PC-3 (cell line): ENCODE measurements at regions not wholly inside any gene's neighbourhood (a gene's known extent, or its start where the extent isn't known, plus 50 kb on each side); places are given as distances from the start of the nearest gene placed in this dataset.

Experiments
- ATAC-seq: fragments of 200-7000 bp; cut with Tn5 transposase; 2 replicates; pipeline ENCODE4 v1.9.1; 2020; ENCODE audit warnings: mild to moderate bottlenecking, moderate library complexity
- BruUV-seq: library from RNA; stranded (reverse); fragments of 400-500 nt; replicated peaks from 2 replicates; lab custom pipeline; 2021; lab: Mats Ljungman, UMichigan
- CTCF ChIA-PET: fragments of 300-600 bp; sonication (Branson Sonifier 250); formaldehyde crosslinking; loops from one replicate; lab custom pipeline; 2022; ENCODE audit warnings: antibody characterized with exemption; lab: Charles Lee
- POLR2A ChIA-PET: fragments of 300-600 bp; sonication (Branson Sonifier 250); formaldehyde crosslinking; loops from one replicate; lab custom pipeline; 2022; ENCODE audit warnings: antibody characterized with exemption; ENCODE audit not compliant: unreplicated experiment; lab: Charles Lee
- DNase-seq: peaks from one replicate; pipeline ENCODE4 v3.0.0-alpha.2; 2015
- H2AFZ ChIP-seq: fragments of 300-600 bp; sonication (generic); 2 replicates; pipeline ENCODE4 v1.6.0; 2016; ENCODE audit warnings: antibody characterized with exemption, low read length
- H3F3A ChIP-seq: fragments of 300-600 bp; sonication (generic); one replicate; pipeline ENCODE4 v1.6.0; 2017; ENCODE audit warnings: antibody characterized with exemption, low read length, control low read depth, mild to moderate bottlenecking; ENCODE audit not compliant: unreplicated experiment
- H3K27ac ChIP-seq: fragments of 300-600 bp; sonication (generic); 2 replicates; pipeline ENCODE4 v1.5.1; 2016; ENCODE audit warnings: mild to moderate bottlenecking, low read length
- H3K27me3 ChIP-seq: fragments of 300-600 bp; sonication (generic); 2 replicates; pipeline ENCODE4 v1.6.1; 2016; ENCODE audit warnings: low read length, mixed read lengths
- H3K36me3 ChIP-seq: fragments of 300-600 bp; sonication (generic); 2 replicates; pipeline ENCODE4 v1.6.1; 2016; ENCODE audit warnings: low read depth, mixed run types, low read length, mixed read lengths
- H3K4me1 ChIP-seq: fragments of 300-600 bp; sonication (generic); 2 replicates; pipeline ENCODE4 v1.5.1; 2016; ENCODE audit warnings: low read length; ENCODE audit not compliant: insufficient read depth
- H3K4me2 ChIP-seq: fragments of 300-600 bp; sonication (generic); 2 replicates; pipeline ENCODE4 v1.6.0; 2016; ENCODE audit warnings: low read length
- H3K4me3 ChIP-seq: fragments of 300-600 bp; sonication (generic); 2 replicates; pipeline ENCODE4 v1.5.1; 2016; ENCODE audit warnings: mild to moderate bottlenecking, low read length, mixed read lengths
- H3K79me2 ChIP-seq: fragments of 300-600 bp; sonication (generic); 2 replicates; pipeline ENCODE4 v1.6.1; 2017; ENCODE audit warnings: low read length, mixed read lengths
- H3K9ac ChIP-seq: fragments of 300-600 bp; sonication (generic); 2 replicates; pipeline ENCODE4 v1.6.0; 2016; ENCODE audit warnings: mild to moderate bottlenecking, low read length
- H3K9me2 ChIP-seq: fragments of 300-600 bp; sonication (generic); replicated peaks from 2 replicates; pipeline ENCODE4 v1.6.1; 2016; ENCODE audit warnings: mixed run types, low read length, mixed read lengths
- H3K9me3 ChIP-seq: fragments of 300-600 bp; sonication (generic); 2 replicates; pipeline ENCODE4 v1.6.1; 2016; ENCODE audit warnings: low read length, mixed read lengths
- H4K20me1 ChIP-seq: fragments of 300-600 bp; sonication (generic); 2 replicates; pipeline ENCODE4 v1.6.1; 2016; ENCODE audit warnings: low read length, mixed read lengths
- CTCF ChIP-seq: fragments of 300-600 bp; sonication (generic); conservative IDR thresholded peaks from 2 replicates; pipeline ENCODE4 v1.5.1; 2017; ENCODE audit warnings: antibody characterized with exemption, low read depth, mild to moderate bottlenecking, low read length
- EZH2 ChIP-seq: fragments of 300-600 bp; sonication (generic); IDR thresholded peaks from one replicate; pipeline ENCODE4 v1.6.1; 2017; ENCODE audit warnings: antibody characterized with exemption, mild to moderate bottlenecking, low read length; ENCODE audit not compliant: unreplicated experiment
- EZH2phosphoT487 ChIP-seq: fragments of 300-600 bp; sonication (generic); IDR thresholded peaks from 2 replicates; pipeline ENCODE4 v1.6.1; 2018; ENCODE audit warnings: mild to moderate bottlenecking, antibody characterized with exemption, low read length, borderline replicate concordance
- intact Hi-C: fragments of 100-400 bp; cut with micrococcal nuclease; formaldehyde crosslinking; loops from 2 replicates; pipeline ENCODE4 v1.9.0; 2023

- H3K9me2 ChIP-seq: no peaks in the 10 kb centered on the region
- no peaks in the 10 kb centered on the region for H3K9me3 ChIP-seq
- no peak for TF ChIP-seq EZH2phosphoT487
- no peak for TF ChIP-seq EZH2
- no peak for TF ChIP-seq CTCF
- H3K36me3 ChIP-seq: no peaks in the 10 kb centered on the region
- H4K20me1 ChIP-seq: no peaks in the 10 kb centered on the region
- ChIA-PET POLR2A (no interaction called here), CTCF (no interaction called here)
- no peak overlapping the region for H3K27ac ChIP-seq
- no peaks in the 10 kb centered on the region for H3K4me1 ChIP-seq
- H3K9ac ChIP-seq: no peak overlapping the region
- no peak; the same call in 1 of the 2 replicates for ATAC-seq
- no peak overlapping the region for H2AFZ ChIP-seq
- no TSS peak for BruUV-seq
- H3K27me3 ChIP-seq: peaks cover 37% of the 10 kb centered on the region
- H3F3A ChIP-seq: no peaks in the 10 kb centered on the region
- no peak for DNase-seq
- no peak overlapping the region for H3K4me3 ChIP-seq
- no peak overlapping the region for H3K4me2 ChIP-seq
- no peaks in the 10 kb centered on the region for H3K79me2 ChIP-seq
- intact Hi-C loops: no loop called here
Observed at GRCh38 chr3:10609134-10609533, 103.7 kb upstream of the ATP2B2 start.

GRCh38 chr3:10614168-10614567 is 108.8 kb upstream of the ATP2B2 start:
- ChIA-PET POLR2A (no interaction called here), CTCF (no interaction called here)
- Histone ChIP-seq H3K27ac (no peak overlapping the region), H3F3A (no peaks in the 10 kb centered on the region), H3K9ac (no peak overlapping the region), H3K4me2 (no peak overlapping the region), H3K4me1 (no peaks in the 10 kb centered on the region), H2AFZ (no peak overlapping the region), H3K79me2 (no peaks in the 10 kb centered on the region), H3K36me3 (no peaks in the 10 kb centered on the region), H3K9me2 (no peaks in the 10 kb centered on the region), H3K4me3 (no peak overlapping the region), H3K27me3 (peaks cover 63% of the 10 kb centered on the region), H4K20me1 (no peaks in the 10 kb centered on the region), H3K9me3 (no peaks in the 10 kb centered on the region)
- no TSS peak for BruUV-seq
- intact Hi-C loops: no loop called here
- TF ChIP-seq CTCF (no peak), EZH2phosphoT487 (no peak), EZH2 (no peak)
- DNase-seq: no peak
- ATAC-seq: no peak

GRCh38 chr3:10615715-10616114 is 110.3 kb upstream of the ATP2B2 start:
- DNase-seq: no peak
- H3K4me1 ChIP-seq: no peaks in the 10 kb centered on the region
- H3K4me3 ChIP-seq: no peak overlapping the region
- H4K20me1 ChIP-seq: no peaks in the 10 kb centered on the region
- no peaks in the 10 kb centered on the region for H3K9me3 ChIP-seq
- H2AFZ ChIP-seq: no peak overlapping the region
- no peaks in the 10 kb centered on the region for H3K36me3 ChIP-seq
- no peaks in the 10 kb centered on the region for H3K9me2 ChIP-seq
- no peak for ATAC-seq
- POLR2A ChIA-PET: no interaction called here
- no peak overlapping the region for H3K9ac ChIP-seq
- TF ChIP-seq EZH2phosphoT487 (no peak), EZH2 (no peak), CTCF (no peak)
- H3K79me2 ChIP-seq: no peaks in the 10 kb centered on the region
- no peak overlapping the region for H3K27ac ChIP-seq
- CTCF ChIA-PET: no interaction called here
- no peak overlapping the region for H3K4me2 ChIP-seq
- H3K27me3 ChIP-seq: peaks cover 75% of the 10 kb centered on the region
- intact Hi-C loops: no loop called here
- no TSS peak for BruUV-seq
- no peaks in the 10 kb centered on the region for H3F3A ChIP-seq
